ENCODE measurements at regions not wholly inside any gene's neighbourhood (a gene's known extent, or its start where the extent isn't known, plus 50 kb on each side); places are given as distances from the start of the nearest gene placed in this dataset.
"Not testable (repeated sequence)": the region's sequence is repeated elsewhere in the genome, so short reads cannot be mapped to it uniquely, and the experiment has no call there.

- intact Hi-C loops (cut with DNase I): no loop called here
- ATAC-seq (no peak), DNase-seq (no peak)
- Histone ChIP-seq H3K9me3 (no peaks in the 10 kb centered on the region), H3K36me3 (no peaks in the 10 kb centered on the region), H3K4me3 (no peak overlapping the region), H3K27me3 (no peaks in the 10 kb centered on the region), H3K4me1 (no peaks in the 10 kb centered on the region), H3K27ac (no peak overlapping the region)
- TF ChIP-seq POLR2A (IDR thresholded peaks at IDR 0.05) (no peak), CTCF (IDR thresholded peaks at IDR 0.05) (no peak)
- WGBS (ENCODE audit: insufficient coverage, low coverage, low lambda C conversion rate, missing lambda C conversion rate): 28% methylated on average over 3 of the region's 3 CpGs
These were observed 249.7 kb upstream of the DLGAP1 start for GRCh38 chr18:4704781-4705180.

- Histone ChIP-seq H3K27me3 (no peaks in the 10 kb centered on the region), H3K27ac (no peak overlapping the region), H3K9me3 (no peaks in the 10 kb centered on the region), H3K36me3 (no peaks in the 10 kb centered on the region), H3K4me3 (no peak overlapping the region), H3K4me1 (no peaks in the 10 kb centered on the region)
- no peak for DNase-seq
- 56% methylated on average over 6 of the region's 17 CpGs for WGBS (ENCODE audit: insufficient coverage, low coverage, low lambda C conversion rate, missing lambda C conversion rate)
- no peak for TF ChIP-seq POLR2A (IDR thresholded peaks at IDR 0.05)
- no peak for TF ChIP-seq CTCF (IDR thresholded peaks at IDR 0.05)
- ATAC-seq: no peak
- intact Hi-C loops (cut with DNase I): no loop called here
These were observed 236.7 kb upstream of the DLGAP1 start for GRCh38 chr18:4691836-4692235.

- H3K4me3 ChIP-seq; ATAC-seq; H3K36me3 ChIP-seq; DNase-seq; H3K4me1 ChIP-seq; H3K9me3 ChIP-seq; H3K27me3 ChIP-seq; intact Hi-C loops (cut with DNase I); H3K27ac ChIP-seq: not testable (repeated sequence)
- WGBS (ENCODE audit: insufficient coverage, low coverage, low lambda C conversion rate, missing lambda C conversion rate): 55% methylated on average over 2 of the region's 5 CpGs
These were observed 223.6 kb upstream of the DLGAP1 start for GRCh38 chr18:4678685-4679084.

- 54% methylated on average over 2 of the region's 3 CpGs for WGBS (ENCODE audit: insufficient coverage, low coverage, low lambda C conversion rate, missing lambda C conversion rate)
- Histone ChIP-seq H3K27ac (no peak overlapping the region), H3K4me3 (no peak overlapping the region), H3K27me3 (no peaks in the 10 kb centered on the region), H3K4me1 (no peaks in the 10 kb centered on the region), H3K36me3 (no peaks in the 10 kb centered on the region), H3K9me3 (no peaks in the 10 kb centered on the region)
- ATAC-seq (no peak), DNase-seq (no peak)
- intact Hi-C loops (cut with DNase I): no loop called here
- TF ChIP-seq POLR2A (IDR thresholded peaks at IDR 0.05) (no peak), CTCF (IDR thresholded peaks at IDR 0.05) (no peak)
These were observed 221.9 kb upstream of the DLGAP1 start for GRCh38 chr18:4677006-4677405.

GRCh38 chr18:4672162-4672561, 217.1 kb upstream of the DLGAP1 start:
- no peak for ATAC-seq
- H3K27ac ChIP-seq: no peak overlapping the region
- no peak for DNase-seq
- no peak overlapping the region for H3K4me3 ChIP-seq
- no peaks in the 10 kb centered on the region for H3K27me3 ChIP-seq
- H3K4me1 ChIP-seq: no peaks in the 10 kb centered on the region
- TF ChIP-seq POLR2A (IDR thresholded peaks at IDR 0.05): no peak
- no peak for TF ChIP-seq CTCF (IDR thresholded peaks at IDR 0.05)
- 63% methylated on average over 6 of the region's 6 CpGs for WGBS (ENCODE audit: insufficient coverage, low coverage, low lambda C conversion rate, missing lambda C conversion rate)
- no peaks in the 10 kb centered on the region for H3K9me3 ChIP-seq
- intact Hi-C loops (cut with DNase I): no loop called here
- no peaks in the 10 kb centered on the region for H3K36me3 ChIP-seq
